Right kidney (tissue), 1 donor: ENCODE measurements at regions not wholly inside any gene's neighbourhood (a gene's known extent, or its start where the extent isn't known, plus 50 kb on each side); places are given as distances from the start of the nearest gene placed in this dataset.

Source experiments
- DNase-seq: peaks from one replicate; pipeline ENCODE4 v3.0.0-alpha.2; 2016

DNA sequence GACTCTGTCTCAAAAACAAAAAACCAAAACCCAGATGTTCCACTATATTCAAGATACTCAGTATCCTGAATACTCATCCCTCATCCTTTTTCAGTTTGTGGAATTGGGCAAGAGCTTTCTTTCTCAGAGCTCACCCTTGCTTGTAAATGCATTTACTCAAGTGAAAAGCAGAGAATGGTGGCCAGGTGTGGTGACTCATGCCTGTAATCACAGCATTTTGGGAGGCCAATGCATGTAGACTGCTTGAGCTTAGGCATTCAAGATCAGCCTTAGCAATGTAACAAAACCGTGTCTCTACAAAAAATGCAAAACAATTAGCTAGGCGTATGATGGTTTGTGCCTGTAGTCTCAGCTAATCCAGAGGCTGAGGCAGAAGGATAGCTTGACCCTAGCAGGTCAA lies 553.2 kb upstream of the AMELY start:
- no peak for DNase-seq

DNA sequence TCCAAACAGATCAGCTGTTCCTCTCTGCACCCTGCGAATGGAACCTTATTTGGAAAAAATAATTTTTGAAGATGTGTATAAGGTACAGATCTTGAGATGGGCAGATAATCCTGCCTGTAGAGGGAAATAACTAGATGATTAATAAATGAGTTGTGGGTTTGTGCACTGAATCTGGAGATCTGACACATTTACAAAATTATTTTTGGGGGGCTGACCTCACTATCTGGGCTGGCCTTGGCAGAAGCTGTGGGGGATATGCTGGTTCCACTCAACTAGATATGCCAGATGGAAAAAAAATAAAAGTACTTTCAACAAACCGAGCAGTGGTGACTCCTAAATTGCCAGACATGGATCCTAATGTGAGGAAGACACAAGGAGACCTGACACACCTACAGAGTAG lies 552.2 kb upstream of the AMELY start:
- DNase-seq, result no peak

DNA sequence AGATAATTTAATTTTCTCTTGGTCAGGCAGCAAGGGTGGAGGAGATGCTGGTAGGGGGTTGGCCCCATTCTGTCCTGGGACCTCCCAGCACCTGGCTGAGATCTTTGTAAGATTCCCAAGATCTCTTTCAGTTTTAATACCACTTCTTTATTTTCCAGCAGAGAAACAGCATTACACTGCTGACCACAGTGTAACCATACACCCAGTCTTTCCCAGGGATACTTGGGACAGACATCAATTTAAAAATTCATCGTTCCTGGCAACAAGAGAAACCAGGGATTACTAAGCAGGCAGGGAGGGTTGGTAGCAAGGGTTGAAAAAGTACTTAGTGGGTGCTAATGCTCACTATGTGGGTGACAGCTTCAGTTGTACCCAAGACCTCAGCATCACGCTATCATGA lies 551.6 kb upstream of the AMELY start:
- DNase-seq, result no peak

DNA sequence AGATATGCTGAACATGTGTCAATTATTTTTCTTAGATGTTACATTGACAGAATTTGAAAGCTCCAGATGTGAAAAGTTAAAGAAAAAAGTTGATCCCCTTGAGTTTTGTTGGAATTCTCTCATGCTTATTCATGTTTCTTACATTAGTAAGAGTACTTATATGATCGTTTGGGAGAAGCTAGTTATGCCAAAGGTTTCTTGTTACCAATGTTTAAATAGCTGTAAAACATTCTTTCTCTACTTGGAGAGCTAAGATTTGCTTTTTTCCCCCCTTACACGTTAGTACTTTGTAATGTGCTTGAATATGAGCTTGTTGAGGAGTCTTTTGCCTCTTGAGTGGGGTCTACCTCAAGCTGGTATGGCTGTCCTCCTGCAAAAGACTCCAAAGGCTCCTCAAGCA lies 551.1 kb upstream of the AMELY start:
- no peak for DNase-seq

DNA sequence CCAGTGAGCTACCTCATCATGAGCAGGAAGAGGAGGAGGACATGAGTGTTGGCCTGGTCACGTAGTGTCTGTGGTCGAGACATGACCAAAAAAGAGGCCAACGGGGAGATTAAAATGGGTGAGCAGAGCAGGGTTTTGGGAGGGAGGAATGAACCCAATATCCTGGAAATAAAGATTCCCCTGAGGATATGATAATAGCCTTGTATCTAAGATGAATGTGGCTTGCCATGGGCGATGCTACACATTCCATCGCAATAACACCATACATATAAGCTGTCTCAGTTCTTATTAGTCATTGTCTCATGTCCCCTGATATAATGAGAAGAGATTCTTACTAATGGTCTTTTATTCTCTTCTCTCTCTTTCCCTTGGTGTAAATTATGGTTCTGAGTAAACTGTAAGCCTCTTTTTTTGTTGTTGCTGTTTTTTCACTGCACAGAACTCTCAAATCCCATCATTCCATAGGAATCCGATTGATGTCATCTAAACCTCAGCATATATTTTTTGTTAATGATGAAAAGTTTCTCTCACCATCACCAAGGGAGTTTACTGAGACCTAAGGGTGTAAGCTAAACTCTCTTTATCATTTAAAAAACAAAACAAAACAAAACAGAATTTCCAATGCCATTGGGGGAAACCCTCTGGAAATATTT lies 550.4 kb upstream of the AMELY start:
- DNase-seq, result no peak

DNA sequence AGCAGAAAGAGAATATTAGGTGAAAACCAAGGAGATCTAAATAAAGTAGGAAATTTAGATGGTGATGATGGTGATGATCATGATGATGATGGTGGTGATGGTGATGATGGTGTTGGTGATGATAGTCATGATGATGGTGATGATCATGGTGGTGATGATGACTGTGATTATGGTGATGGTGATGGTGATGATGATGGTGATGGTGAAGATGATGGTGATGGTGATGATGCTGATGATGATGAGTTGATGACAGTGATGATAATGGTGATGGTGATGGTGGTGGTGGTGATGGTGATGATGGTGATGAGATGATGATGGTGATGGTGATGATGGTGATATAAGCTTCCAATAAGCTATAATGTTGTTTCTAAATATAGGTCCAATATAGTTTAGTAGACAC lies 548.2 kb upstream of the AMELY start:
- DNase-seq, result no peak

DNA sequence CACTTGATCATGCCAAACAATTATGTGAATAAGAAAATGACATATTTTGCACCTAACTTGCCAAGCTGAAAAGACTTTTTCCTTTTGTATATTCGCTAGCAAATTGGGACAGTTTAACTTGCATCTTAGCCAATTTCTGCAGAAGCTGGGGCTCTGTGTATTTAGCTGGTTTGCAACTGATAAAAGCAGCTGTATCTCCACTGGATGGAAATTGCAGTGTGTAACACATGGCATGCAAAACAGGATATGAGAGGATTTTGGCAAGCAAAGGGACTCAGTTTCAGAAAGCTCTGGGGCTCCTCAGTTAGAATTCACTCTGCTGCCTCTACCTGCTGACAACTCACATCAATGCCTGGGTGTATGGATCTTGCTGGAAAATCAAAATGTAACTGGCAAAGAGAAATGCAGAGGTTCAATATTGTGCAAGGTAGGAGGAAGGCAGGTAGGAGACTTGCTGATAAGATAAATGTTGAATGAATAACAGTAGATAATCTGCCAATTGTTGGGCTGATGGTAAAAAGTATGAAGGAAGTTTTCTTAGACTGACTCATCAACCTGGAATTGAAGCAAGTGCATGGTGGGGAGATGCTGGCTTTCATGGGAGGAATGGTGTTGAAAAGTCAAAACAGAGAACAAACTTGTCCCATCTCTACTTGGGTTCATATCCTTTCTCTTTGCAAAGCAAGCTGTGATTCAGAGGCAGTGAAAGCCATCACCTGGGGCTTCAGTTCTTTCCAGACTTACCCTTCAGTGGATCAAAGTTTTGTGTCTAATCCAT lies 546.9 kb upstream of the AMELY start:
- no peak for DNase-seq

DNA sequence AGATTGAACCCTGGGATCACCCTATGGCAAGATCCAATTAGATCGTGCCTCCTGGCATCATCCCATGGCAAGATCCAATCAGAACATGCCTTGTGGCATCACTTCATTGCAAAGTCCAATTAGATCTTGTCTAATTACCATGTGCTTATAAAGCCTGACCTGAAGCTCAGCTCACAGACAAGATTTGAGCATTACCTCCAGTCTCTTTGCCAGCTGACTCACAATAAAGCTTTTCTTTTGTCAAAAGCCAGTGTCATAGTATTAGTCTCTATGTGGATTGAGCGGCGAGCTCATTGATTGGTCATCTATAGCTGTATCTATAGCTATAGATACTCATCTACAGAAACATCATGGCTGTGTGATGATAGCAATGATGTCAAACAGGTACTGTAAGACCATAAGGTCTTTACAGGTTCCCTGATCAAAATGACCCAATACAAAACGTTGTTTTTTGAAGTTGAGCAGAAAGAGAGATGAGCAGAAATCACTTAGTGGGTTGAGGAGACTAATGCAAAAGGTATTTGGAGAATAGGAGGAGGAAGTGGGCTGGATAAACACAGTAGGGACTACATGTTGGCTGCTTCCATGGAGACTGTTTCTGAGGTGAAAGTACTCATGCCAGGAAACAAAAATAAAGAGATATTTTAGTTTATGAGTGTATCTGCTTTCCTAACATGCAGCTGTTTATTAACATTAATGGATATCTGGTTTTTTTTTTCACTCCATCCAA lies 545.9 kb upstream of the AMELY start:
- DNase-seq, result no peak

DNA sequence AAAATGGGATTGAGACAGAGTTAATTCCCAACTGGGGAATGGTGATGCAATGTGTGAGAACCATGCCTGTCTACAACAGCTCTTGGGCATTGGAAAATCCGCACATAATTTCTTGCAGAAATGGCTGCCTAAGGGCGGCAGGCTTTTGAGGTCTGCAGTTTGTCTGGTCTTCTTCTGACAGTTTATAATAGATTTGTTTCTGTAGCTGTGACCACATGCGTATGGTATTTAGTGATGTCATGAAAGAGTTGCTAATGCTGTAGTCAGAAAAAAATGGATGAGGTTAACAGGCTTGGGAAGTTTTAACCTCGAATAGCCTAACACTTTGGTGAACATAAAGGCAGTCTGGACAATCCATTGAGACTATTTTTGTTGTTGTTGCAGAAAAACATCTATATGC lies 544.1 kb upstream of the AMELY start:
- no peak for DNase-seq

DNA sequence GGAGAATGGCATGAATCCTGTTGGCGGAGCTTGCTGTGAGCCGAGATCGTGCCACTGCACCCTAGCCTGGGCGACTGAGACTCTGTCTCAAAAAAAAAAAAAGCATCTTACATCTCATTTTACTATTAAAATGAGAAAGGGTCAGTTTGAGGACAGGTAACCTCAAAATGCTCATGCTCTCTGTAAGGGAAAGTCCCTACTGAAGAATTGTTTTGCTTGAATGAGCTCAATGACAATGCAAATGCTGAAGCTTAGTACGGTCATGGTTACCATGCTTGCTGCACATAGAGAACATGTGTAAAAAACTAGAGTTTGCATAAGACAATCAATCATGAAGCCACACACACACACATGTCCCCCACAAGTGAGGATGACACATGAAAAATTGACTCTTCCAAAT lies 541.8 kb upstream of the AMELY start:
- DNase-seq, result no peak

DNA sequence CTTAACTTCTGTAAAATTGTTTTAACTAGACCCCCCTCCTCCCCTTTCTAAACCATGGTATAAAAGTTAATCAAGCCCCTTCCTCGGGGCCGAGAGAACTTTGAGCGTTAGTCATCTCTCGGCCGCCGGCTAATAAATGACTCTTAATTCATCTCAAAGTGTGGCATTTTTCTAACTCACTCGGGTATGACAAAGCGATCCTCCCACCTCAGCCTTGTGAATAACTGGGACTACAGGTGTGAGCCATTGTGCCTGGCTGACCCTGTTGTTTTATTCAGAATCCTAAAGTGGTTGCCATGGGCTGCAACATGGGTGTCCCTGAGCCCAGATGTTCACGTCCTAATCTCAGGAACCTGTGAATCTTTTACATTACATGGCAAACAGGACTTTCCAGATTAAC lies 540.7 kb upstream of the AMELY start:
- DNase-seq, result no peak

DNA sequence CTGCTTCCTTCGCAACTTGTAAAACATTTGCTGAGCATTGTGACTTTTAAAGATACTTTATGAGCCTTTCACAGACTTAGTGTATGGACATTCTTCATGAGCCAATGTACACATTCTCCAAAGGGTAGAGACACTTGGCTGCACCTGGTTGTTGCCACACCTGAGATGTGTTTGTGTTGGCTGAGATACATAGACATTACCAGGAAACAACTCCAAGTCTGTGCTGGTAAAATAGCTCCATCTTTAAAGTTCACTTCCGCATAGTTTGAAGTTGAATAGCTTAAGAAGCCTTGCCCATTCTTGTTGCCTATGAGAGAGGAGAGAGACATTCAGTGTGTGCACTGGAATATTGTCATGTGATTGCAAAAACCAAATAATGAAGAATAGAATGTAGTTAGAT lies 538.3 kb upstream of the AMELY start:
- no peak for DNase-seq

DNA sequence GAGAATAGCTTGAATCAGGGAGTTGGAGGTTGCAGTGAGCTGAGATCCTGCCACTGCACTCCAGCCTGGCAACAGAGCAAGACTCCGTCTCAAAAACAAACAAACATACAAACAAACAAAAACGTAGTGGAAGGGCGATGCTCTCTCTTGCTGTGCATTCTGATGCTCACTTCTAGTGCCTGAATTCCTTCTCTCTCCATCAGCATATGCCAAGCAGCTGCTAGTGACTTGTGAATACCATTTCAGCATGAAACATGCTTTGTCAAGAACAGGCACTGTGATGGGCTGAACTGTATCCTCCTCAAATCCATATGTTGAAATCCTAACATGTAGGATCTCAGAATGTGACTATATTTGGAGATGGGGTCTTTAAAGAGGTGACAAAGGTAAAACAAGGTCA lies 537.1 kb upstream of the AMELY start:
- DNase-seq, result no peak

DNA sequence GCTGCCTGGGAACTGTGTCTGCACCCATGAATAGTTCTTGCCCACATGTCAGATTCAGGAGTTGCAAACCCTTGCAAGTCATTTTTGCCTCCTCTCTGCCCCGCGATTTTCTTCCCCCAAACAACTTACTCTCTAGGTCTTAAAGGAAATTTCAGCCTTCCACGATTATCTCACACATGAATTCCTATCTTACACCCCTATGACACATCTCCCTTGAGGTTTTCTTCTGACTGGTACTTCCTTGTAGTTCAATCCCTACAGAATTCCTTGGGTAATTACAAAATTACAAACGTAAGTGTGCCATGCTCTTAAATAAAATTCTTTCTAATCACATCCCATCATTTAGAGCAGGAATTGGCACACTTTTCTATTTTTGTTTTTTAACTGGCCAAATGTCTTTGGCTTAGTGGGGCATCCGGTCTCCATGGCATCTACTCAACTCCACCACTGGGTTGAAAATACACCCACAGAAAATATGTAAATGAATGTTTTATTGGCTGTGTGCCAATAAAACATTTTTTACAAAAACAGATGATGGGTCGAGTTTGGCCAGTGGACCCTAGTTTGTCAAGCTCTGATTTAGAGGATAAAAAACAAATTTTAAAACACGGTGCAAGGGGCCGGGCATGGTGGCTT lies 536.4 kb upstream of the AMELY start:
- no peak for DNase-seq

DNA sequence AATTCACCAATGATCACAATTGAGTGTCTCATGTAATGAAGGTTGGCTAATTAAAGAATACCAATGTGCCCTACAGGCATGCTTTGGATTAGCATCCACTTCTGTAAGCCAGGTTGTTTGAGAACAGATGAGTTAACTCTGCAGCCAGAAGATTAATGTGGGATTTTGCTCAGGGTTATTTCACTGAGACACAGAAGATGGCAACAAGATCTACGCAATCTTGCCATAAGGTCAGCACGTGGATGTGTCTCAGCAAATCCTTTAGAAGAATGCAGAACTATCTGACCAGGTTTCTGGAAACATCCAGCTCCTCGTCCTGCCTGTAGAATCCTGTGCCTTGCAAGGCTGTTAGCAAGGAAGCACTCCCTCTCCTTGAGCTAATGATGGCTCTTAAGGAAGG lies 532.6 kb upstream of the AMELY start:
- no peak for DNase-seq

DNA sequence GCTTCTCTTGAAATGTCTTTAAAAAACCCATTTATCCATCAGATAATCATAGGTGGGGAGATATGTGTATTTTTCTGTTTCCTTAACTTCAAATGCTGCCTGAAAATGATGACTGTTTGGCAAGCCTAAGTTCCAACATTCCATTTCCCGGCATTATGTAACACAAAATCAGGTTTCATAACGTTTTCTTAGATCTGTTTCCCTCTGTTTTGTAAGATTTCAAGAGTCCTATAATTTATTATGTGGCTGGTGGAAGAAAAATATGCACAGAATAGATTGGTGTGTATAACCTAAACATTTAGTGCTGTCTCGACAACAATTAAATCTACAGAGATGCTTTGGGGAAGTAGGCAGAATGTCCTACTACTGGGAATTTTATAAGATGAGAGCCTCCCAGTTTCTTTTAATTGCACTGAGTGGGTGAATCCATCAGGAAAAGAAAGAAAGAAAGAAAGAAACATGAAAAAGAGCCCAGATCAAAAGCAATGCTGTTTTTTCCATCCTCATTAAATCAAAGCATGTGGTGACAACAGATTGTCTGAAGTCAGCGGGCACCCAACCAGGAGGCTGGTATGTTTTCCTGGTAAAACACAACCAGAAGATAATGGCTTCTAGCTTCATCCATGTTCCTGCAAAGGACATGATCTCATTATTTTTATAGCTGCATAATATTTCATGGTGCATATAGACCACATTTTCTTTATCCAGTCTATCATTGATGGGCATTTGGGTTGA lies 529.4 kb upstream of the AMELY start:
- DNase-seq, result no peak

DNA sequence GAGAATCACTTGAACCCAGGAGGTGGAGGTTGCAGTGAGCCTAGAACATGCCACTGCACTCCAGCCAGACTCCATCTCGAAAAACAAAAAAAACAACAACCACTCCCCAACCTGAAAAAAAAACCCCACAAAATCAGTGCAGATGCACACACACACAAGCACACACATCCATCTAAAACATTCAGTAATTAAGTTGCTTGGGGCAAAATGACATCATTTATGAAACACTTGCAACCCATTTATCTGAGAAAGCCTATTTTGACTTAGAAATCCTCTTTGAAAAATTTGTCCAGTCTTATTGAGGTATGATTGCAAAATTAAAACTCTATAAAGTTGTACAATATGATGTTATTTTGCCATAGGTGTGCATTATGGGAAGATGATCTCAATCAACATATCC lies 525.5 kb upstream of the AMELY start:
- no peak for DNase-seq

DNA sequence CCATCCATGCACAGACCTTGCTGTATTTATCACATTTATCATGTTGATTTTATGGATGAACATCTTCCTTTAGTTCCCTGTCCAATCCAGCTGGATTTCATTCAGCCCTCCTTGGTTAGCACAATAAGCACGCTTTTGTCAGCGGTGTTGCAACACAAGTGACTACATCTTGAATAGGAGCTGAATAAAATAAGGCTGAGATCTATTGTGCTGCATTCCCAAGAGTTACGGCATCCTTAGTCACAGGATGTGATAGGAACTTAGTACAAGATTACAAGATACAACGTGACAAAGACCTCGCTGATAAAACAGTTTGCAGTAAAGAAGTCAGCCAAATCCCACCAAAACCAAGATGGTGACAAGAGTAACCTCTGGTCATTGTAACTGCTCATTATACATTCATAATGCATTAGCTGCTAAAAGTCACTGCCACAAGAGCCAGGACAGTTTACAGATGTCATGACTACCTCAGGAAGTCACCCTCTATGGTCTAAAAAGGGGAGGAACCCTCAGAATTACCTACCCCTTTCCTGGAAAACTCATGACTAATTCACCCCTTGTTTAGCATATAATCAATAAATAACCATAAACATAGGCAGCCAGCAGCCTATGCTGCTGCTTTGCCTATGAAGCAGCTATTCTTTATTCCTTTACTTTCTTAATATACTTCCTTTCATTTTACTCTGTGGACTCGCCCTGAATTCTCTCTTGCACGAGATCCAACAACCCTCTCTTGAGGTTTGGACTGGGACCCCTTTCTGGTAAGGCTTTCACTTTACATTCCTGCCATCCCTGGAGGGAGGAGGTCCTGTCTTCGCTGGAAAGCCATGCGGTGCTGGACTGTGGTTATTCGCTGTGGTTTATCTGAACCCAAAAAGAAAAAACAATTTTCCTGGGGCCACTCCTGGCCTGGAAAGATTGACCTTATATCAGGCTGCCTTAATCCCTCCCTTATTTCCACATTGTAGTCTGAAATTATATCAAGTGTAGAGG lies 522.6 kb upstream of the AMELY start:
- DNase-seq, result no peak

DNA sequence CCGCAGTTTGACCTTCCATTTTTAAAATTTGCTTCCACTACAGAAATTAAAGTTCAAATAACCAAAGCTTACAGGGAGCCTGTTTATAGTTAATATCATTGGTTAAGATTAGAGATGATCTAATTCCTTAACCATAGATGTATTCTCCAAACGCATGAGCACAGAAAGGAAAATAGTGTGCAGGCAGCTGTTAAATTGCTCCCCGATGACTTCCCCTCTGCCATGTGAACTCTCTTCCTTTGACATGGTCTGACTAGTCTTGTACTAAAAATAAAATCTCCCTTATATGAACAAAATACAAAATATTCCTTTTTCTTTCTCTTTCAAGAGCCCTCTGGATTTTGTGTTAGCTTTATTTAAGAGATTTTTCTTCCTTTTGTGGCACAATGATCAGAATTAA lies 507.6 kb upstream of the AMELY start:
- DNase-seq, result no peak

DNA sequence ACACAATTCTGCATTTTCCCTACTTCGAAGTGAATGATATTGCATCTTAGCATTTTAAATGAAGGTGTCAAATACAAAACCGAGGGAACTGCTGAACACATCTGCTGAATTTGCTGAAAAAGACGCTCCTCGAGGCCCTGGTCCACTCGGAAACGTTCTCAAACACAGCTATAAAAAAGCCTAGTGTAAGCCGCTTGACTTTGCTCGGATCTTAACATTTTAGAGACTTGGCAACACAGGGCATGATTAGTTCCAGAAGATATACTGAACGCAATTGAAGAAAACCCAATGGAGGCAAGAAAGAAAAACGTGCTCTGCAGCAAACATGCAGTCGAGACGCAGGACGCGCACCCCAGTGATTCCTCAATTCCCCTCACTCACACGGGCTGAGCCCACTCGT lies 506.4 kb upstream of the AMELY start:
- no peak for DNase-seq

DNA sequence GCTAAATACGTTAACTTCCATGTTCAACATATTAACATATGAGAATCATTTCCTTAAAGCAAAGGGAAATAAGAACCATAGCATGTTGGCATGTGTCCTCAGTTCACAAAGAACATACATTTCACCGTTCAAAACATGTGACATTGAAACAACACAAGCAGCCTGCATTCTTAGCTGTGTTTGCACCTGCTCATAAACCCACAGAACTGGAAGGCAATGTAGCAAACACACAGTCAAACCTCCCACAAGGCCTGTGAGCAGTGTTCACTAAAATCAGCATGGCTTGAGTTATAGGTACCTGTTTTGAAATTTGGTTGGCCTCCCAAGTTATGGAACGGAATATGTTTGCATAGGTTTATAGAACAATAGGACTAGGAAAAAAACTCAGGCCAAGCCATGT lies 504.9 kb upstream of the AMELY start:
- DNase-seq, result no peak
